HG03460 (cell line): ENCODE measurements at regions not wholly inside any gene's neighbourhood (a gene's known extent, or its start where the extent isn't known, plus 50 kb on each side); places are given as distances from the start of the nearest gene placed in this dataset.
"Not testable (repeated sequence)": the region's sequence is repeated elsewhere in the genome, so short reads cannot be mapped to it uniquely, and the experiment has no call there.

ENCODE experiments used
- ATAC-seq: cut with Tn5 transposase; IDR thresholded peaks from one replicate; pipeline ENCODE4 v1.9.1; 2021; ENCODE audit not compliant: unreplicated experiment

DNA sequence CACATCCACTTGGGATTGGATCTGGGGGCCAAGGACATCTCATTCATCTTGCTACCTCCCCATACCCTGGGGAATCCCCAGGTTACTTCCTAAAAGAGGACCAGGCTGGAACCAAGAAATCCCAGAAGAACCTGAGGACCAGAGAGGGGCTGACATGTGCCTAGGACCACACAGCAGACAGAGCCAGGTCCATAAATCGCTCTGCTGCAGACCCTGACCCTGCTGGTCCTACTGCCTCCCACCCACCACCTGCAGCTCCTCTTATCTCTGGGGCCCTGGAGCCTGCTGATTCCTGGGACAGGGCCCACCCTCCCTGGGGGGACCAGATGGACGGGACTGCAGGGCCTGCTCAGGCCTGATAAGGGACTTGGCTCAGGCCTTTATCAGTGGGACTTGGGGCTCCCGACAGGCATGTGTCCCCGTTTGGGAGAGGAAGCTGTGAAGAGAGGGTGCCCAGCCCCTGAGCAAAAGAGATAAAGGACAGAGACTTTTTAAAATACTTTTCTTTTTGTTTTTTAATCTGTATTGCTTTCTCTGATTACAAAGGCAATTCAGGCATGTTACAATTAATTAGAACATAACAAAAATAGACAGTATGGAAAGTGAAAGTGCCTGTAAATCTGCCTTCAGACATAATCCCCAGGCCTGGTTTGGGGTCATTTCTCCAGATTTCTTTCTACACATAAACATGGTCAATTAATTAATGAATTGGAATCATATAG, 101.3 kb upstream of the LARP1 start:
- ATAC-seq, result no peak

DNA sequence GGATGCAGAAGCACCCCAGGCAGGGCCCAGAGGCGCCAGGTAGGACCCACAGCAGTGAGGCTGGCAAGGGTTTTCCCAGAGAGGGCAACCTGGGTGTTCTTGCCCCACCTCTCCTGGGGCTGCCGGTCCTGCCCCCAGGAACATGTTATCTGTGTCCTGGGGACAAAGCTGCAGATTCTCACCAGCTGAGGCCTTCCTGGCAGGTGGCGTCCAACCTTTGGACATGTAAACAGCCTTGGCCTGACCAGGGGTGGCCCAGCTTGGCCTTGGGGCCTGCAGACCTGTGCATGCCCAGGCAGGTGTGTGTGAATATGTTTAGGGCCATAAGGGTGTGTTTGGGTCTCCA, 101.8 kb upstream of the LARP1 start:
- ATAC-seq, result no peak

- no peak for ATAC-seq
These were observed 102.3 kb upstream of the LARP1 start for GRCh38 chr5:154652746-154653417.

DNA sequence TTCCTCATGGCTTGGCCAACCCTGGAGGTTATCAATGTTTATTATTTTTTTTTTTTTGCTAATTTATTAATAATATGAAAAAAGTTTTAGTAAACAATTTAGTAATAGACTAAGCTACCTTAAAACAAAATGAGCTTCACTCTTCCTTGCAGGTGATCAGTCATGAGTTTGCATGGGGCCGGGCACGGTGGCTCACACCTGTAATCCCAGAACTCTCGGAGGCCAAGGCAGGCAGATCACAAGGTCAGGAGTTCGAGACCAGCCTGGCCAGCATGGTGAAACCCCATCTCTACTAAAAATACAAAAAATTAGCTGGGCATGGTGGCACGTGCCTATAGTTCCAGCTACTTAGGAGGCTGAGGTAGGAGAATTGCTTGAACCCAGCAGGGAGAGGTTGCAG, 103.4 kb upstream of the LARP1 start:
- ATAC-seq, result not testable (repeated sequence)

GRCh38 chr5:154648706-154649105, 106.5 kb upstream of the LARP1 start:
- no peak for ATAC-seq

DNA sequence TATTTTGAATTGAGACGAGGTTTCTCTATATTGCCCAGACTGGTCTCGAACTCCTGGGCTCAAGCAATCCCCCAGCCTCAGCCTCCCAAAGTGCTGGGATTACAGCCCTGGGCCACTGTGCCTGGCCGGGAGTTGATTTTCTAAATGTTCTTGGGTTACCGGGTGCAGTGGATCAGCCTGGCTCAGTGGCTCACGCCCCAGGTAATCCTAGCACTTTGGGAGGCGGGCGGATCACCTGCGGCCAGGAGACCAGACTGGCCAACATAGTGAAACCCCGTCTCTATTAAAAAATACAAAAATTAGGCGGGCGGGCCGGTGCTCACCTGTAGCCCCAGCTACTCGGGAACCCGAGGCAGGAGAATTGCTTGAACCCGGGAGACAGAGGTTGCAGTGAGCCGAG, 106.9 kb upstream of the LARP1 start:
- no peak for ATAC-seq

- no peak for ATAC-seq
These were observed 107.4 kb upstream of the LARP1 start for GRCh38 chr5:154647761-154648145.

- no peak for ATAC-seq
These were observed 107.9 kb upstream of the LARP1 start for GRCh38 chr5:154647114-154647760.

DNA sequence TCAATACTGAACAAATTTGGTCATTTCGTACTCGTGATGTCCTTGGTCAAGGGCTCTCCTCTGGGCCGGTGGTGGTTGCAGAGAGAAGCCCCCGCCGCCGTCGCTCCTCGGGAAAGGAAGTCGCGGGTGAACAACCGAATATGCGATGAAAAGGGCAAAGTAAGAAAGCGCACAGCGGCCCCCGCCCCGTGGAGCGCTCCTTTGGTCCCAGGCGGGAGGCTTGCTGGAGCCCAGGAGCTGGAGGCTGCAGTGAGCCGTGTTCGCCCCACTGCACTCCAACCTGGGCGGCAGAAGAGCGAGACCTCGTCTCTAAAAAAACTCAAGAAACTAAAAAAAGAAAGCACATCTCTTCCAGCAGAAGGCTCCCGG, 108.4 kb upstream of the LARP1 start:
- ATAC-seq, result no peak

GRCh38 chr5:154644745-154645411, 110.3 kb upstream of the LARP1 start:
- ATAC-seq, result no peak

- no peak for ATAC-seq
These were observed 112.5 kb upstream of the LARP1 start for GRCh38 chr5:154642499-154643245.

- not testable (repeated sequence) for ATAC-seq
These were observed 114.9 kb upstream of the LARP1 start for GRCh38 chr5:154640213-154640831.

DNA sequence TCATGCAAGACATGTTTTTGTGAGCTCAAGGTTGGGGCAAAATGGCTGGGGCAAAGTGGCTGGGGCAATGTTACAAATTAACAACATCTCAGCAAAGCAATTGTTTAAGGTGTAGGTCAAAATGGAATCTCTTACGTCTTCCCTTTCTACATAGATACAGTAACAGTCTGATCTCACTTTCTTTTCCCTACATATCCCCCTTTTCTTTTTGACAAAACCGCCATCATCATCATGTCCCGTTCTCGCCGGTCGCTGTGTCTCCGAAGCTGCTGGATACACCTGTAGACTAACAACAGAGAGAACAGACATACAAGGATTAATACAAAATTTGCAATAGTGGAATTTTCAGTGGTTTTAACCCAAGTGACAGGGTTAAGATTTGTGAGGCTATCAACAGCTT, 118.4 kb upstream of the LARP1 start:
- ATAC-seq, result not testable (repeated sequence)

GRCh38 chr5:154636271-154636670, 118.9 kb upstream of the LARP1 start:
- not testable (repeated sequence) for ATAC-seq

DNA sequence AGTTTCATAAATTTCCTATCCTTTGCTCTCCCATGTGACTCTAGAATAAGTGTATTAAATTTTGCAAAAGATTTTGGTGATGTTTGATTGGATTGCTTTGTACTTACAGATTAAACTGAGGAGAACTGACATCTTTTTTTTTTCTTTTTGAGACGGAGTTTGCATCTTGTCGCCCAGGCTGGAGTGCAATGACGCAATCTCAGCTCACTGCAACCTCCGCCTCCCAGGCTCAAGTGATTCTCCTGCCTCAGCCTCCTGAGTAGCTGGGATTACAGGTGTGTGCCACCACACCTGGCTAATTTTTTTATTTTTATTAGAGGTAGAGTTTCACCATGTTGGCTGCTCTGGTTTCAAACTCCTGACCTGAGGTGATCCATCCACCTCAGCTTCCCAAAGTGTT, 121.4 kb upstream of the LARP1 start:
- ATAC-seq, result not testable (repeated sequence)

GRCh38 chr5:154631141-154631540, 124.0 kb upstream of the LARP1 start:
- no peak for ATAC-seq

GRCh38 chr5:154630410-154630809, 124.8 kb upstream of the LARP1 start:
- no peak for ATAC-seq

DNA sequence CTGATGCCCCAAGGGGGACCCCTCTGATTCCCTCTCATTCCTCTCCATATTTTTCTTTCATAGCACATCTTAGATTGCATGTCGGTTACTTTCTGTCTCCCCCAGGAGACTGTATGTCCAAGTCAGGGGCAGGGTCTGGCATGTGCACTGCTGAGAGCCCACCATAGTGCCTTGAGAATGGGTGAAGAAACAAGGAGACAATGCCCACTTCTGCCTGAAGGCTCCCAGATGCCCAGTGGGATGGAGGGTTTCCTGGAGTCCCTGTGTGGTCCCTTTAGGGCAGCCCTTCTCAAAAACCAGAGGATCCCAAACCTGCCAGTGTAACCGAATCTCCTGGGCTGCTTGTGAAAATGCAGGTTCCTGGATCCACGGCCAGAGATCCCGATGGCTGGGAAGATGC, 126.5 kb upstream of the LARP1 start:
- no peak for ATAC-seq

DNA sequence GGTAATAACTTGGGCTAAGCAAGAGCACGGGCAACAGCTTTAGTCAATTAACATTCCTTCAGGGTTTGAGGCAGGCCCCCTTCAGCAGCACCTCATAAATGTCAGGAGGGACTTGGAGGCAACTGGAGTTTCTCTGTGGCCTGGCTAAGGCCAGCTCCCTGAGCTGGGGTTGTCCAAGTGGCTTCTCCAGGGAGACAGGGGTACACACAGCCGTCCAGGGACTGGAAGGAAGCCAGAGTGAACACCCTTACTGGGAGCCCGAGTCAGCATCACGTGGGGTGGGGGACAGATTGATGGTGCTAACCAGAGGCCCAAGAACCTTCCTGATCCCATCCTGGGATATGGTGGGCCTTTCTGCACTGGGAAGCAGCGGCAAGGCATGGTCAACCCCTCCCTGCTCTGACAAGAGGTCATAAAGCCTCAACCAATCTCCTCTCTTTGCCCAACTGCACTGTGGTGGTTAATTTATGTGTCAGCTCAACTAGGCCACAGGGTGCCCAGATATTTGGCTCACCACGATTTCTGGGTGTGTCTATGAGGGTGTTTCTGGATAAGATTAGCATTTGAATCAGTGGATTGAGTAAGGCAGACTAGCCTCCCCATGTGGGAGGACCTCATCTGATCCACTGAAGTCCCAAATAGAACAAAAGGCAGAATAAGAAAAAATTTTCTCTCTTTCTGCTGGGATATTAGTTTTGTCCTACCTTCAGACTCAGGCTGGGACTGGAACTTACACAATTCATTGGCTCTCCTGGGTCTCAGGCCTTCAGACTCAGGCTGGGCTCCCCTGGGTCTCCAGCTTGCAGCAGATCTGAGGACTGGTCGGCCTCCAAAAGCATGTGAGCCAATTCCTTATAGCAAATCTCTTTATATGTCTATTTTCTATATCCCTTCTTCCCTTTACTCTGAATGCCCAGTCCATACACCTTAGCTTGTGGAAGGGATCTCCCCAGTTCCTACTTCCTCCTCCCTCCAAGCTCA, 127.2 kb upstream of the LARP1 start:
- ATAC-seq, result no peak
